SU-DHL-6 (cell line): ENCODE measurements at regions not wholly inside any gene's neighbourhood (a gene's known extent, or its start where the extent isn't known, plus 50 kb on each side); places are given as distances from the start of the nearest gene placed in this dataset.

Experiments
- CTCF ChIP-seq: fragments of 200-600 bp; sonication (generic); IDR thresholded peaks from one replicate; pipeline ENCODE4 v1.5.1; 2017; ENCODE audit warnings: antibody characterized with exemption, mild to moderate bottlenecking, low read length, moderate library complexity; ENCODE audit not compliant: insufficient read depth, poor library complexity, severe bottlenecking
- EZH2phosphoT487 ChIP-seq: fragments of 200-600 bp; sonication (generic), shearing (Covaris generic); conservative IDR thresholded peaks from 2 replicates; pipeline ENCODE4 v1.6.1; 2018; ENCODE audit warnings: mild to moderate bottlenecking, antibody characterized with exemption, low read length, moderate library complexity, mixed read lengths

GRCh38 chr3:161557445-161558150 is 61.0 kb downstream of the OTOL1 start:
- TF ChIP-seq CTCF (no peak), EZH2phosphoT487 (no peak)
